ENCODE measurements at regions not wholly inside any gene's neighbourhood (a gene's known extent, or its start where the extent isn't known, plus 50 kb on each side); places are given as distances from the start of the nearest gene placed in this dataset.
"Not testable (repeated sequence)": the region's sequence is repeated elsewhere in the genome, so short reads cannot be mapped to it uniquely, and the experiment has no call there.

DNA sequence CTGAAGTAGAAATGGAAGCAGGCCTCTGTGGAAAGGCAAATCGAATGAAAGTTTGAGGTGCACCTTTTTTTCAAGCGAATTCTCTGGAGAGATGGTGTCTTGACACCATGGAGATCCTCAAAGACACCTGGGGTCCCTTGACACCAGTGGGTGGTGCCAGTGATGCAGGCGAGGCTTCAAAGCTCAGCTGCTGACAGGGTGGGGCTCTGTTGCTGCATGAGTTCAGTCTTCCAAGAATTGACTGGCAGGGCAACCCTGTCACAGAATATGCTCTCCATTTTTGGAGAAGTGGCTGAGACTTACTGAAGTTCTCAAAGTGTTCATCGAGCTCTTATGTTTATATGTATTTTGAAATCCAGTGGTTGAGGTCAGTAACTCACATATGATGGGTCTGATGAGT lies 1741.6 kb downstream of the SPATA31A7 start:
- H3K9ac ChIP-seq (ENCODE audit: low read length); H3K36me3 ChIP-seq (ENCODE audit: insufficient read depth, low read length); H3K4me1 ChIP-seq (ENCODE audit: insufficient read depth, low read length): not testable (repeated sequence)

DNA sequence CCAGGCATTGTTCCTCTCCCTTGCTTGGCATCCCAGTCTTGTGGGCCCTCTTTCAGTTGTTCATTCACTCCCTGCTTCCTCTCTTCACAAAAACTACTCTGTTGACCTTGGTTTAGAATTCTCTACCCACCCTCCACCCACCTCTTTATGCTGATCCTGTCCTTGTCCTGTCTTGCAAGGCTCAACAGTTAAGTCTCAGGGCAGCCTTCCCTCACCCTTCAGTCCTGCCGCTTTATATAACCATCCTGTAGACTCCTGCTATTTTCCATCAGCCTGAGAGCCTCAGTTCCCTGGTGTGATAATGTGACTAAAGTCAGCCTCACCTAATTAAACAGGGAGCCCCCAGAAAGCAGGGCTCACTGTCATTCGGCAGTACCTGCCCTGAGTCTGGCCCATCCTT lies 1763.0 kb downstream of the SPATA31A7 start:
- not testable (repeated sequence) for H3K27me3 ChIP-seq (ENCODE audit: control insufficient read depth in 1 of 2, insufficient read depth in 2 of 2, low read length in 2 of 2)

More for the DNA sequence above, 1741.6 kb downstream of the SPATA31A7 start:
- not testable (repeated sequence) for H3K27me3 ChIP-seq (ENCODE audit: control insufficient read depth in 1 of 2, insufficient read depth in 2 of 2, low read length in 2 of 2); H3K9me3 ChIP-seq (ENCODE audit: low read length); H3K4me3 ChIP-seq (ENCODE audit: low read depth in 1 of 2, low read length in 2 of 2); H3K27ac ChIP-seq (ENCODE audit: low read depth, low read length)

More for the DNA sequence above, 1763.0 kb downstream of the SPATA31A7 start:
- not testable (repeated sequence) for H3K9me3 ChIP-seq (ENCODE audit: low read length); H3K27ac ChIP-seq (ENCODE audit: low read depth, low read length); H3K36me3 ChIP-seq (ENCODE audit: insufficient read depth, low read length); H3K4me1 ChIP-seq (ENCODE audit: insufficient read depth, low read length); H3K9ac ChIP-seq (ENCODE audit: low read length); H3K4me3 ChIP-seq (ENCODE audit: low read depth in 1 of 2, low read length in 2 of 2)
